ENCODE measurements at regions not wholly inside any gene's neighbourhood (a gene's known extent, or its start where the extent isn't known, plus 50 kb on each side); places are given as distances from the start of the nearest gene placed in this dataset.

DNA sequence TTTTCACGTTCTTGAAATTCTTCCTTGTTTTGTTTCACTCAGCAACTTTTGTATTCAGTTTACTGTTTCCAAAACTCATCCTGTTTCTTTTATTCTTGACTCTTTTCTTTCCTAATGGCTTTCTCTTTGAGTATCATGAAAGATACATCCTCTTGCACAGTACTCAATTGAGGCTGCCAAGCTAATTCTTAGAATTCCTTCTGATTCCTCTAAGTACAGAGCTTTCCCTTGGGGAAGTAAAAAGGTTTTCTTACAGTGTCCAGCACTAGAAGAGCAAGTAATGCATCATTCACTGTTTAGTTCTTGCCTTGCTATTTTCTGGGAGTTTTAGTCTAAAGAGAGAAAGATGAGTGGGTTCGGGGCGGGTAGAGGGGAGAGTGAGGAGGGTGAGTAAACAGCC, 154.1 kb downstream of the NEDD1 start (continued):
- TF ChIP-seq, protein P1, sequence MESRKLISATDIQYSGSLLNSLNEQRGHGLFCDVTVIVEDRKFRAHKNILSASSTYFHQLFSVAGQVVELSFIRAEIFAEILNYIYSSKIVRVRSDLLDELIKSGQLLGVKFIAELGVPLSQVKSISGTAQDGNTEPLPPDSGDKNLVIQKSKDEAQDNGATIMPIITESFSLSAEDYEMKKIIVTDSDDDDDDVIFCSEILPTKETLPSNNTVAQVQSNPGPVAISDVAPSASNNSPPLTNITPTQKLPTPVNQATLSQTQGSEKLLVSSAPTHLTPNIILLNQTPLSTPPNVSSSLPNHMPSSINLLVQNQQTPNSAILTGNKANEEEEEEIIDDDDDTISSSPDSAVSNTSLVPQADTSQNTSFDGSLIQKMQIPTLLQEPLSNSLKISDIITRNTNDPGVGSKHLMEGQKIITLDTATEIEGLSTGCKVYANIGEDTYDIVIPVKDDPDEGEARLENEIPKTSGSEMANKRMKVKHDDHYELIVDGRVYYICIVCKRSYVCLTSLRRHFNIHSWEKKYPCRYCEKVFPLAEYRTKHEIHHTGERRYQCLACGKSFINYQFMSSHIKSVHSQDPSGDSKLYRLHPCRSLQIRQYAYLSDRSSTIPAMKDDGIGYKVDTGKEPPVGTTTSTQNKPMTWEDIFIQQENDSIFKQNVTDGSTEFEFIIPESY (IDR thresholded peaks at IDR 0.05; ENCODE audit: borderline replicate concordance, low read depth), result no peak
- no peak for TF ChIP-seq TEAD4 (IDR thresholded peaks at IDR 0.05; ENCODE audit: borderline replicate concordance, insufficient read depth)

DNA sequence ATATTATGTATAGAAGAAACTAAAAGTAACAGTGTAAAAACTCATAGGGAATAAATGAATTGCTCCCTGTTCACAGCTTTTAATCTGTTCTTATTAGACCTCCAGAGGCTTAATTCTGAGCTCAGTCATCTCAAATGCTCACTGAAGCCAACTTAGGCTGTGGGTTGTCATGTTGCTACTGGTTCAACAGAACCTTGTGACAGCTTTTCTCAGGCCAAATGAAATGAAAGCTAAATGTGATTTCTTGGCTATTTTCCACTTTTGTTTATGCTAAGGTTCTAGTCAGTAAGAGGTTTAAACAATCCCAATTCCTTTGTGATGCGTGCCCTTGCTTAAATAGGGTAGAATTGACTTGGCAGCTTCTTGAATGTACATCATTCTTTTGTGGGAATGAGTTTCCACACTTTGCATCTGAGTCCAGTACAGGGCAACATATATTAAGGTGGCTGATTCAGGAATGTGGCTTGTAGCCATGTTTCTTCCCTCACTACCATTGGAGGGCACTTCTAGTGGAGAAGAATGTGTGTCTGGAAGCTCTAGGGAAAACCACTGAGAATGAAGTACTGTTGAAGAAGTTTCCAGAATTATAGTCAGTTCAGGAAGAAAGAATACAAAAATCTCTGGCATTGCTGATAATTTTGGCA, 156.4 kb downstream of the NEDD1 start:
- no peak for TF ChIP-seq YY1 (IDR thresholded peaks at IDR 0.05; ENCODE audit: low read depth)
- TF ChIP-seq JUND (IDR thresholded peaks at IDR 0.05), result no peak
- no peak for TF ChIP-seq RXRA (IDR thresholded peaks at IDR 0.05; ENCODE audit: borderline replicate concordance, low read depth)
- no peak for TF ChIP-seq MEF2A (IDR thresholded peaks at IDR 0.05; ENCODE audit: borderline replicate concordance, low read depth)
- no peak for TF ChIP-seq FOXJ3 (CRISPR knock-in tag; IDR thresholded peaks at IDR 0.05)
- TF ChIP-seq CHD2 (IDR thresholded peaks at IDR 0.05; ENCODE audit: low read length, partially characterized antibody), result no peak
- TF ChIP-seq MXI1 (IDR thresholded peaks at IDR 0.05; ENCODE audit: low read depth, low read length), result no peak
- TF ChIP-seq, protein P2, sequence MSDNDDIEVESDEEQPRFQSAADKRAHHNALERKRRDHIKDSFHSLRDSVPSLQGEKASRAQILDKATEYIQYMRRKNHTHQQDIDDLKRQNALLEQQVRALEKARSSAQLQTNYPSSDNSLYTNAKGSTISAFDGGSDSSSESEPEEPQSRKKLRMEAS (IDR thresholded peaks at IDR 0.05; ENCODE audit: low read depth), result no peak
- TF ChIP-seq TEAD4 (IDR thresholded peaks at IDR 0.05; ENCODE audit: borderline replicate concordance, insufficient read depth), result no peak
- no peak for TF ChIP-seq RCOR1 (IDR thresholded peaks at IDR 0.05; ENCODE audit: low read length)
- ChIA-PET CTCF (interaction anchor here (1.3 kb wide), 1 partner anchor 245 kb away, joined by 3 read pairs; no protein-coding TSS in a partner anchor), POLR2A (no interaction called here)

DNA sequence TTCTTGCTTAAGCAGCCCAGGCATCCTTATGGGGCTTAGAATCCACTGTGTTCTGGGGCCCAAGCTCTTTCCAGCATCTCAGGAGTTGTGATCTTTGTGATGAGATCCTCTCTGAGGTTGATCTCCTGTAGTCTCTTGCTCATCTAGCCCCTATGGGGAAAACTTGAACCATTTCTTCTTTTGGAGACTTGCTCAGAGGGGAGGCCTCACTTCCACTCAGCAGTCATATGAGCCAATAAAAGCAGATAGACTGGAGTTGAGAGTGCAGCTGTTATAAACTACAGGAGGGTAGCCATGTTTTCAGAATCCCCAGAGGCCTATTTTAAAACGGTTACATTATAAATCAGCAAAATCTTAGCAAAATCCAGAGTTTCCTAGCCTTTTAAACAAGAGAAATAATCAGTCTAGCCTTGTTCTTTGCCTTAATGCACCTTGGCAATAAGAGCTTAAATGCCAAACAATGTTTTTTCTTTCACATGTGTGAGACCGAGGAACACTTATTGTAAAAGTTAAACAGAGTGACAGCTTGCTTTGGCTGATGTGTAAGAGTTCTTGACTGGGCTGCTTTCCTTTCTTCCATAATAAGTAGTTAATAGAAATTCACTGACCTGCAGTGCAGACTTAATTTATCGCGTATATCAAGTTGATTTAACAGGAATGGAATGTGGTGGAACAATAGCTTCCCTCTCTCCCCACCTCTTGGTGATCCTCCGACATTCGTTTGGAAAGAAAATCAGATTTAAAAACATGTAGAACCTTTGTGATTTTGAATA, 168.3 kb downstream of the NEDD1 start:
- no peak overlapping the region for H3K4me2 ChIP-seq
- POLR2A ChIA-PET, result no interaction called here
- TF ChIP-seq, protein P3, sequence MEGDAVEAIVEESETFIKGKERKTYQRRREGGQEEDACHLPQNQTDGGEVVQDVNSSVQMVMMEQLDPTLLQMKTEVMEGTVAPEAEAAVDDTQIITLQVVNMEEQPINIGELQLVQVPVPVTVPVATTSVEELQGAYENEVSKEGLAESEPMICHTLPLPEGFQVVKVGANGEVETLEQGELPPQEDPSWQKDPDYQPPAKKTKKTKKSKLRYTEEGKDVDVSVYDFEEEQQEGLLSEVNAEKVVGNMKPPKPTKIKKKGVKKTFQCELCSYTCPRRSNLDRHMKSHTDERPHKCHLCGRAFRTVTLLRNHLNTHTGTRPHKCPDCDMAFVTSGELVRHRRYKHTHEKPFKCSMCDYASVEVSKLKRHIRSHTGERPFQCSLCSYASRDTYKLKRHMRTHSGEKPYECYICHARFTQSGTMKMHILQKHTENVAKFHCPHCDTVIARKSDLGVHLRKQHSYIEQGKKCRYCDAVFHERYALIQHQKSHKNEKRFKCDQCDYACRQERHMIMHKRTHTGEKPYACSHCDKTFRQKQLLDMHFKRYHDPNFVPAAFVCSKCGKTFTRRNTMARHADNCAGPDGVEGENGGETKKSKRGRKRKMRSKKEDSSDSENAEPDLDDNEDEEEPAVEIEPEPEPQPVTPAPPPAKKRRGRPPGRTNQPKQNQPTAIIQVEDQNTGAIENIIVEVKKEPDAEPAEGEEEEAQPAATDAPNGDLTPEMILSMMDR (IDR thresholded peaks at IDR 0.05), result no peak
- TF ChIP-seq TAF1 (IDR thresholded peaks at IDR 0.05; ENCODE audit: borderline replicate concordance, low read depth, low read length) (no peak), EZH2phosphoT487 (IDR thresholded peaks at IDR 0.05; ENCODE audit: borderline replicate concordance, low read depth) (no peak), MEF2A (IDR thresholded peaks at IDR 0.05; ENCODE audit: borderline replicate concordance, low read depth) (no peak), MXI1 (IDR thresholded peaks at IDR 0.05; ENCODE audit: low read depth, low read length) (no peak), EP300 (IDR thresholded peaks at IDR 0.05; ENCODE audit: borderline replicate concordance in 1 of 2, low read depth in 1 of 2, low read length in 1 of 2) (no peak), FOSL2 (IDR thresholded peaks at IDR 0.05; ENCODE audit: borderline replicate concordance, low read depth) (no peak), GABPA (IDR thresholded peaks at IDR 0.05; ENCODE audit: low read depth) (no peak)
- TF ChIP-seq, protein P4, sequence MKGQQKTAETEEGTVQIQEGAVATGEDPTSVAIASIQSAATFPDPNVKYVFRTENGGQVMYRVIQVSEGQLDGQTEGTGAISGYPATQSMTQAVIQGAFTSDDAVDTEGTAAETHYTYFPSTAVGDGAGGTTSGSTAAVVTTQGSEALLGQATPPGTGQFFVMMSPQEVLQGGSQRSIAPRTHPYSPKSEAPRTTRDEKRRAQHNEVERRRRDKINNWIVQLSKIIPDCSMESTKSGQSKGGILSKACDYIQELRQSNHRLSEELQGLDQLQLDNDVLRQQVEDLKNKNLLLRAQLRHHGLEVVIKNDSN (IDR thresholded peaks at IDR 0.05; ENCODE audit: borderline replicate concordance, low read depth), result no peak
- TF ChIP-seq, protein P5, sequence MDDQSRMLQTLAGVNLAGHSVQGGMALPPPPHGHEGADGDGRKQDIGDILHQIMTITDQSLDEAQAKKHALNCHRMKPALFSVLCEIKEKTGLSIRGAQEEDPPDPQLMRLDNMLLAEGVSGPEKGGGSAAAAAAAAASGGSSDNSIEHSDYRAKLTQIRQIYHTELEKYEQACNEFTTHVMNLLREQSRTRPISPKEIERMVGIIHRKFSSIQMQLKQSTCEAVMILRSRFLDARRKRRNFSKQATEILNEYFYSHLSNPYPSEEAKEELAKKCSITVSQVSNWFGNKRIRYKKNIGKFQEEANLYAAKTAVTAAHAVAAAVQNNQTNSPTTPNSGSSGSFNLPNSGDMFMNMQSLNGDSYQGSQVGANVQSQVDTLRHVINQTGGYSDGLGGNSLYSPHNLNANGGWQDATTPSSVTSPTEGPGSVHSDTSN (IDR thresholded peaks at IDR 0.05), result no peak

More for the DNA sequence above, 156.4 kb downstream of the NEDD1 start:
- Histone ChIP-seq H3K36me3 (replicated peaks in 1 of 2; ENCODE audit: control insufficient read depth in 1 of 2, insufficient read depth in 2 of 2, low read length in 1 of 2) (no peaks in the 10 kb centered on the region), H3K4me2 (no peak overlapping the region), H3K27me3 (ENCODE audit: insufficient read depth) (no peaks in the 10 kb centered on the region), H3F3A (replicated peaks; ENCODE audit: insufficient read depth) (no peaks in the 10 kb centered on the region), H3K9me2 (no peaks in the 10 kb centered on the region), H3K4me1 (ENCODE audit: control insufficient read depth in 1 of 2, insufficient read depth in 2 of 2, low read depth in 1 of 2, low read length in 1 of 2) (no peaks in the 10 kb centered on the region), H3K27ac (ENCODE audit: low read depth in 2 of 2, low read length in 1 of 2) (no peak overlapping the region), H2AFZ (ENCODE audit: low read depth) (no peak overlapping the region), H3K9me3 (no peaks in the 10 kb centered on the region), H3K9ac (no peak overlapping the region), H3K4me3 (ENCODE audit: low read depth in 2 of 2, low read length in 1 of 2) (no peak overlapping the region), H4K20me1 (ENCODE audit: insufficient read depth) (no peaks in the 10 kb centered on the region), H3K79me2 (ENCODE audit: insufficient read depth) (no peaks in the 10 kb centered on the region)
- no peak for DNase-seq
- WGBS (ENCODE audit: low lambda C conversion rate), result 0% methylated on average over 1 of the region's 1 CpG

More for the DNA sequence above, 168.3 kb downstream of the NEDD1 start:
- Histone ChIP-seq H3K4me1 (ENCODE audit: control insufficient read depth in 1 of 2, insufficient read depth in 2 of 2, low read depth in 1 of 2, low read length in 1 of 2) (no peaks in the 10 kb centered on the region), H3K27ac (ENCODE audit: low read depth in 2 of 2, low read length in 1 of 2) (no peak overlapping the region), H3K9me2 (no peaks in the 10 kb centered on the region), H3F3A (replicated peaks; ENCODE audit: insufficient read depth) (no peaks in the 10 kb centered on the region), H3K4me3 (ENCODE audit: low read depth in 2 of 2, low read length in 1 of 2) (no peak overlapping the region), H3K9me3 (no peaks in the 10 kb centered on the region), H2AFZ (ENCODE audit: low read depth) (no peak overlapping the region), H3K27me3 (ENCODE audit: insufficient read depth) (no peaks in the 10 kb centered on the region), H3K36me3 (replicated peaks in 1 of 2; ENCODE audit: control insufficient read depth in 1 of 2, insufficient read depth in 2 of 2, low read length in 1 of 2) (no peaks in the 10 kb centered on the region), H3K79me2 (ENCODE audit: insufficient read depth) (no peaks in the 10 kb centered on the region), H4K20me1 (ENCODE audit: insufficient read depth) (no peaks in the 10 kb centered on the region), H3K9ac (no peak overlapping the region)
- CTCF ChIA-PET, result no interaction called here
- WGBS (ENCODE audit: low lambda C conversion rate), result 40% methylated on average over 6 of the region's 6 CpGs
- DNase-seq, result no peak
